ENCODE measurements at regions not wholly inside any gene's neighbourhood (a gene's known extent, or its start where the extent isn't known, plus 50 kb on each side); places are given as distances from the start of the nearest gene placed in this dataset.

DNA sequence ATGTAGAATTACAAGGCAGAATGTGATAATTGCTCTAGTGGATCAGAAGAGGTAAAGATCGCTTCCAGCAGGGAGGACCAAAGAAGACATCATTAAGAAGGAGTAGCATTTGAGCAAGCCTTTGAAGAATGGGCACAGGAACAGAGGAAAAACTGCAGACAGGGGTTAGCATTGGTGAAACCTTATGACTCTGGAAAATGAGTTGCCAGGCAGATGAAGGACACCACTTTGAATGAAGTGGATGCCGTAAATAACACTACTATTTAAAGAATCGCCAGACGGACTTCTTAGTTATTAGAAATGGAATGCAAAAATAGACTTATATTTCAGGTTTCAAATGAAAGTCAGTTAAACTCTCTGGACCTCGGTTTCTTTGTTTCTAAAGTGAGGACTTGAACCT, 727.7 kb downstream of the USP25 start:
- Histone ChIP-seq H3K9me2 (ENCODE audit: insufficient read depth) (no peaks in the 10 kb centered on the region), H3F3A (replicated peaks; ENCODE audit: low read depth) (no peaks in the 10 kb centered on the region), H3K36me3 (ENCODE audit: insufficient read depth) (no peaks in the 10 kb centered on the region), H3K4me2 (no peak overlapping the region), H4K20me1 (replicated peaks; ENCODE audit: insufficient read depth) (no peaks in the 10 kb centered on the region), H3K4me1 (ENCODE audit: insufficient read depth) (peaks cover 5% of the 10 kb centered on the region; the same call in 1 of the 2 replicates), H3K79me2 (replicated peaks; ENCODE audit: insufficient read depth) (no peaks in the 10 kb centered on the region), H3K27me3 (ENCODE audit: insufficient read depth) (no peaks in the 10 kb centered on the region), H3K4me3 (no peak overlapping the region), H3K27ac (ENCODE audit: low read depth) (no peak overlapping the region), H2AFZ (no peak overlapping the region)
- Mint-ChIP-seq H3K27me3 (ENCODE audit: insufficient read depth, low read depth, poor library complexity) (no peaks in the 10 kb centered on the region), H3K9me3 (no peaks in the 10 kb centered on the region), H3K4me3 (no peak overlapping the region), H3K36me3 (ENCODE audit: low read depth) (no peaks in the 10 kb centered on the region), H3K27ac (no peak overlapping the region), H3K4me1 (peaks cover 6% of the 10 kb centered on the region)
- ATAC-seq (no peak), DNase-seq (ENCODE audit: low spot score) (no peak)
- TF ChIP-seq ZNF331 (CRISPR knock-in tag; IDR thresholded peaks at IDR 0.05; ENCODE audit: low read depth) (no peak), EZH2phosphoT487 (IDR thresholded peaks at IDR 0.05; ENCODE audit: unreplicated experiment) (no peak), POLR2AphosphoS5 (IDR thresholded peaks at IDR 0.05; ENCODE audit: low read depth) (no peak), EZH2 (IDR thresholded peaks at IDR 0.05; ENCODE audit: low read depth, unreplicated experiment) (no peak), JUNB (IDR thresholded peaks at IDR 0.05; ENCODE audit: unreplicated experiment) (no peak), ZNF114 (CRISPR knock-in tag; IDR thresholded peaks at IDR 0.05) (no peak), NANOG (IDR thresholded peaks at IDR 0.05; ENCODE audit: borderline replicate concordance) (no peak), CREB1 (CRISPR knock-in tag; IDR thresholded peaks at IDR 0.05; ENCODE audit: low read depth) (no peak), STAT1 (IDR thresholded peaks at IDR 0.05; ENCODE audit: unreplicated experiment) (no peak)
- TF ChIP-seq, protein P1, sequence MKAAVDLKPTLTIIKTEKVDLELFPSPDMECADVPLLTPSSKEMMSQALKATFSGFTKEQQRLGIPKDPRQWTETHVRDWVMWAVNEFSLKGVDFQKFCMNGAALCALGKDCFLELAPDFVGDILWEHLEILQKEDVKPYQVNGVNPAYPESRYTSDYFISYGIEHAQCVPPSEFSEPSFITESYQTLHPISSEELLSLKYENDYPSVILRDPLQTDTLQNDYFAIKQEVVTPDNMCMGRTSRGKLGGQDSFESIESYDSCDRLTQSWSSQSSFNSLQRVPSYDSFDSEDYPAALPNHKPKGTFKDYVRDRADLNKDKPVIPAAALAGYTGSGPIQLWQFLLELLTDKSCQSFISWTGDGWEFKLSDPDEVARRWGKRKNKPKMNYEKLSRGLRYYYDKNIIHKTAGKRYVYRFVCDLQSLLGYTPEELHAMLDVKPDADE (IDR thresholded peaks at IDR 0.05) = no peak
- TF ChIP-seq, protein P2, sequence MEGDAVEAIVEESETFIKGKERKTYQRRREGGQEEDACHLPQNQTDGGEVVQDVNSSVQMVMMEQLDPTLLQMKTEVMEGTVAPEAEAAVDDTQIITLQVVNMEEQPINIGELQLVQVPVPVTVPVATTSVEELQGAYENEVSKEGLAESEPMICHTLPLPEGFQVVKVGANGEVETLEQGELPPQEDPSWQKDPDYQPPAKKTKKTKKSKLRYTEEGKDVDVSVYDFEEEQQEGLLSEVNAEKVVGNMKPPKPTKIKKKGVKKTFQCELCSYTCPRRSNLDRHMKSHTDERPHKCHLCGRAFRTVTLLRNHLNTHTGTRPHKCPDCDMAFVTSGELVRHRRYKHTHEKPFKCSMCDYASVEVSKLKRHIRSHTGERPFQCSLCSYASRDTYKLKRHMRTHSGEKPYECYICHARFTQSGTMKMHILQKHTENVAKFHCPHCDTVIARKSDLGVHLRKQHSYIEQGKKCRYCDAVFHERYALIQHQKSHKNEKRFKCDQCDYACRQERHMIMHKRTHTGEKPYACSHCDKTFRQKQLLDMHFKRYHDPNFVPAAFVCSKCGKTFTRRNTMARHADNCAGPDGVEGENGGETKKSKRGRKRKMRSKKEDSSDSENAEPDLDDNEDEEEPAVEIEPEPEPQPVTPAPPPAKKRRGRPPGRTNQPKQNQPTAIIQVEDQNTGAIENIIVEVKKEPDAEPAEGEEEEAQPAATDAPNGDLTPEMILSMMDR (conservative IDR thresholded peaks at IDR 0.05; ENCODE audit: low read depth in 2 of 2) = no peak
- TF ChIP-seq, protein P3, sequence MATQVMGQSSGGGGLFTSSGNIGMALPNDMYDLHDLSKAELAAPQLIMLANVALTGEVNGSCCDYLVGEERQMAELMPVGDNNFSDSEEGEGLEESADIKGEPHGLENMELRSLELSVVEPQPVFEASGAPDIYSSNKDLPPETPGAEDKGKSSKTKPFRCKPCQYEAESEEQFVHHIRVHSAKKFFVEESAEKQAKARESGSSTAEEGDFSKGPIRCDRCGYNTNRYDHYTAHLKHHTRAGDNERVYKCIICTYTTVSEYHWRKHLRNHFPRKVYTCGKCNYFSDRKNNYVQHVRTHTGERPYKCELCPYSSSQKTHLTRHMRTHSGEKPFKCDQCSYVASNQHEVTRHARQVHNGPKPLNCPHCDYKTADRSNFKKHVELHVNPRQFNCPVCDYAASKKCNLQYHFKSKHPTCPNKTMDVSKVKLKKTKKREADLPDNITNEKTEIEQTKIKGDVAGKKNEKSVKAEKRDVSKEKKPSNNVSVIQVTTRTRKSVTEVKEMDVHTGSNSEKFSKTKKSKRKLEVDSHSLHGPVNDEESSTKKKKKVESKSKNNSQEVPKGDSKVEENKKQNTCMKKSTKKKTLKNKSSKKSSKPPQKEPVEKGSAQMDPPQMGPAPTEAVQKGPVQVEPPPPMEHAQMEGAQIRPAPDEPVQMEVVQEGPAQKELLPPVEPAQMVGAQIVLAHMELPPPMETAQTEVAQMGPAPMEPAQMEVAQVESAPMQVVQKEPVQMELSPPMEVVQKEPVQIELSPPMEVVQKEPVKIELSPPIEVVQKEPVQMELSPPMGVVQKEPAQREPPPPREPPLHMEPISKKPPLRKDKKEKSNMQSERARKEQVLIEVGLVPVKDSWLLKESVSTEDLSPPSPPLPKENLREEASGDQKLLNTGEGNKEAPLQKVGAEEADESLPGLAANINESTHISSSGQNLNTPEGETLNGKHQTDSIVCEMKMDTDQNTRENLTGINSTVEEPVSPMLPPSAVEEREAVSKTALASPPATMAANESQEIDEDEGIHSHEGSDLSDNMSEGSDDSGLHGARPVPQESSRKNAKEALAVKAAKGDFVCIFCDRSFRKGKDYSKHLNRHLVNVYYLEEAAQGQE (IDR thresholded peaks at IDR 0.05; ENCODE audit: unreplicated experiment) = no peak
- TF ChIP-seq, protein P4, sequence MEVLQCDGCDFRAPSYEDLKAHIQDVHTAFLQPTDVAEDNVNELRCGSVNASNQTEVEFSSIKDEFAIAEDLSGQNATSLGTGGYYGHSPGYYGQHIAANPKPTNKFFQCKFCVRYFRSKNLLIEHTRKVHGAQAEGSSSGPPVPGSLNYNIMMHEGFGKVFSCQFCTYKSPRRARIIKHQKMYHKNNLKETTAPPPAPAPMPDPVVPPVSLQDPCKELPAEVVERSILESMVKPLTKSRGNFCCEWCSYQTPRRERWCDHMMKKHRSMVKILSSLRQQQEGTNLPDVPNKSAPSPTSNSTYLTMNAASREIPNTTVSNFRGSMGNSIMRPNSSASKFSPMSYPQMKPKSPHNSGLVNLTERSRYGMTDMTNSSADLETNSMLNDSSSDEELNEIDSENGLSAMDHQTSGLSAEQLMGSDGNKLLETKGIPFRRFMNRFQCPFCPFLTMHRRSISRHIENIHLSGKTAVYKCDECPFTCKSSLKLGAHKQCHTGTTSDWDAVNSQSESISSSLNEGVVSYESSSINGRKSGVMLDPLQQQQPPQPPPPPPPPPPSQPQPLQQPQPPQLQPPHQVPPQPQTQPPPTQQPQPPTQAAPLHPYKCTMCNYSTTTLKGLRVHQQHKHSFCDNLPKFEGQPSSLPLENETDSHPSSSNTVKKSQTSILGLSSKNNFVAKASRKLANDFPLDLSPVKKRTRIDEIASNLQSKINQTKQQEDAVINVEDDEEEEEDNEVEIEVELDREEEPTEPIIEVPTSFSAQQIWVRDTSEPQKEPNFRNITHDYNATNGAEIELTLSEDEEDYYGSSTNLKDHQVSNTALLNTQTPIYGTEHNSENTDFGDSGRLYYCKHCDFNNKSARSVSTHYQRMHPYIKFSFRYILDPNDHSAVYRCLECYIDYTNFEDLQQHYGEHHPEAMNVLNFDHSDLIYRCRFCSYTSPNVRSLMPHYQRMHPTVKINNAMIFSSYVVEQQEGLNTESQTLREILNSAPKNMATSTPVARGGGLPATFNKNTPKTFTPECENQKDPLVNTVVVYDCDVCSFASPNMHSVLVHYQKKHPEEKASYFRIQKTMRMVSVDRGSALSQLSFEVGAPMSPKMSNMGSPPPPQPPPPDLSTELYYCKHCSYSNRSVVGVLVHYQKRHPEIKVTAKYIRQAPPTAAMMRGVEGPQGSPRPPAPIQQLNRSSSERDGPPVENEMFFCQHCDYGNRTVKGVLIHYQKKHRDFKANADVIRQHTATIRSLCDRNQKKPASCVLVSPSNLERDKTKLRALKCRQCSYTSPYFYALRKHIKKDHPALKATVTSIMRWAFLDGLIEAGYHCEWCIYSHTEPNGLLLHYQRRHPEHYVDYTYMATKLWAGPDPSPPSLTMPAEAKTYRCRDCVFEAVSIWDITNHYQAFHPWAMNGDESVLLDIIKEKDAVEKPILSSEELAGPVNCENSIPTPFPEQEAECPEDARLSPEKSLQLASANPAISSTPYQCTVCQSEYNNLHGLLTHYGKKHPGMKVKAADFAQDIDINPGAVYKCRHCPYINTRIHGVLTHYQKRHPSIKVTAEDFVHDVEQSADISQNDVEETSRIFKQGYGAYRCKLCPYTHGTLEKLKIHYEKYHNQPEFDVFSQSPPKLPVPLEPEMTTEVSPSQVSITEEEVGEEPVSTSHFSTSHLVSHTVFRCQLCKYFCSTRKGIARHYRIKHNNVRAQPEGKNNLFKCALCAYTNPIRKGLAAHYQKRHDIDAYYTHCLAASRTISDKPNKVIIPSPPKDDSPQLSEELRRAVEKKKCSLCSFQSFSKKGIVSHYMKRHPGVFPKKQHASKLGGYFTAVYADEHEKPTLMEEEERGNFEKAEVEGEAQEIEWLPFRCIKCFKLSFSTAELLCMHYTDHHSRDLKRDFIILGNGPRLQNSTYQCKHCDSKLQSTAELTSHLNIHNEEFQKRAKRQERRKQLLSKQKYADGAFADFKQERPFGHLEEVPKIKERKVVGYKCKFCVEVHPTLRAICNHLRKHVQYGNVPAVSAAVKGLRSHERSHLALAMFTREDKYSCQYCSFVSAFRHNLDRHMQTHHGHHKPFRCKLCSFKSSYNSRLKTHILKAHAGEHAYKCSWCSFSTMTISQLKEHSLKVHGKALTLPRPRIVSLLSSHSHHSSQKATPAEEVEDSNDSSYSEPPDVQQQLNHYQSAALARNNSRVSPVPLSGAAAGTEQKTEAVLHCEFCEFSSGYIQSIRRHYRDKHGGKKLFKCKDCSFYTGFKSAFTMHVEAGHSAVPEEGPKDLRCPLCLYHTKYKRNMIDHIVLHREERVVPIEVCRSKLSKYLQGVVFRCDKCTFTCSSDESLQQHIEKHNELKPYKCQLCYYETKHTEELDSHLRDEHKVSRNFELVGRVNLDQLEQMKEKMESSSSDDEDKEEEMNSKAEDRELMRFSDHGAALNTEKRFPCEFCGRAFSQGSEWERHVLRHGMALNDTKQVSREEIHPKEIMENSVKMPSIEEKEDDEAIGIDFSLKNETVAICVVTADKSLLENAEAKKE (CRISPR knock-in tag; IDR thresholded peaks at IDR 0.05) = no peak

Data from GM23338 (cell line).